Right lobe of liver (tissue), 6 donors: ENCODE measurements at regions not wholly inside any gene's neighbourhood (a gene's known extent, or its start where the extent isn't known, plus 50 kb on each side); places are given as distances from the start of the nearest gene placed in this dataset.

ENCODE experiments used
- ATAC-seq, 4 donors: fragments of 200-7000 bp; cut with Tn5 transposase; one replicate each; pipeline ENCODE4 v1.9.1; 2020; ENCODE audit warnings: mild to moderate bottlenecking in 4 of 4, moderate library complexity in 4 of 4
- DNase-seq, 3 donors: peaks; one replicate each; pipeline ENCODE4 v3.0.0-alpha.2; 2020
- H3K27ac ChIP-seq, 3 donors: fragments of 200-600 bp; one replicate each; pipeline ENCODE4 v1.8.0; 2022
- H3K27me3 ChIP-seq, 2 donors: fragments of 200-600 bp; one replicate each; pipeline ENCODE4 v1.8.0; 2022
- H3K36me3 ChIP-seq, 4 donors: fragments of 200-600 bp; sonication (generic) in 1 of 4; one replicate each; pipeline versions ENCODE4 v1.5.1 to v1.8.0; 2017 to 2022; ENCODE audit warnings: control low read depth in 1 of 4
- H3K4me1 ChIP-seq, 4 donors: fragments of 200-600 bp; sonication (generic) in 1 of 4; one replicate each; pipeline versions ENCODE4 v1.5.1 to v1.8.0; 2017 to 2022; ENCODE audit warnings: control low read depth in 1 of 4
- H3K4me3 ChIP-seq, 3 donors: fragments of 200-600 bp; one replicate each; pipeline ENCODE4 v1.8.0; 2022
- H3K9me3 ChIP-seq, 4 donors: fragments of 200-600 bp; sonication (generic) in 1 of 4; one replicate each; pipeline versions ENCODE4 v1.5.1 to v1.8.0; 2017 to 2022; ENCODE audit warnings: control low read depth in 1 of 4
- POLR2A ChIP-seq: fragments of 450-650 bp; IDR thresholded peaks from one replicate; pipeline ENCODE4 v1.6.1; 2017; ENCODE audit warnings: antibody characterized with exemption, mild to moderate bottlenecking
- WGBS: methylation state at CpG from one replicate; pipeline ENCODE4 v1.1.6; 2018; ENCODE audit warnings: low coverage, low lambda C conversion rate; ENCODE audit not compliant: insufficient coverage; ENCODE audit errors: missing lambda C conversion rate; 5-methylcytosine and 5-hydroxymethylcytosine counted together
- intact Hi-C, 2 donors: fragments of 100-400 bp; cut with DNase I; formaldehyde crosslinking; loops; one replicate each; pipeline versions ENCODE4 v1.11.2 to v1.14.1; 2022
- TF ChIP-seq, protein P1 (sequence below), 4 donors: fragments of 200-600 bp in 3 of 4; fragments of 450-650 bp in 1 of 4; IDR thresholded peaks; one replicate each; pipeline versions ENCODE4 v1.5.1 to v1.8.0; 2016 to 2022; ENCODE audit warnings: antibody characterized with exemption in 4 of 4, mild to moderate bottlenecking in 2 of 4
- donor health status: DM: no; HTN: yes; CAD: no.
- donor health status: DM: no; HTN: no; CAD: no.
- donor health status: DM: no; HTN: no; CAD: no.
- donor health status: DM: no; HTN: yes; CAD: no.
- donor health status: DM: no; HTN: yes; CAD: no.

DNA sequence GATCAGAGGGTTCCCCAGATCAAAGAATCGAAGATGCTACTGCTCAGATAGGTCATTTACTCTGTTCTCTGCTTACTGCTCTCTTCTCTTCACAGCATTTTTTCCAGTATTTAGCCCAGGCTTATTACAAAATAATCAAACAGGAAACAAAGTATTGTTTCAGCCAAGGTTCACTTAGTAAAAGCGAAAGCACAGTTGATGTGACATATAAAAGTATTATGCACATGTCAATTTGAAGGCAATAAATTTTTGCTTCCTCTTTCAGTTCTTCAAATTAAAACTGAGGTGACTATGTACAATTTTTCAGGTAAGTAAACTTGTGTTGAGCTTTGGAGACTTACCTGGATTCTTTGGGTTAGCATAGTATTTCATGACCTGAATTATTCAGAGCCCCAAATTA is 262.8 kb upstream of the CHST9 start:
- H3K27me3 ChIP-seq: no peaks in the 10 kb centered on the region
- H3K9me3 ChIP-seq: no peaks in the 10 kb centered on the region
- intact Hi-C loops: no loop called here
- no peaks in the 10 kb centered on the region for H3K36me3 ChIP-seq
- no peak for TF ChIP-seq POLR2A
- TF ChIP-seq, protein P1, sequence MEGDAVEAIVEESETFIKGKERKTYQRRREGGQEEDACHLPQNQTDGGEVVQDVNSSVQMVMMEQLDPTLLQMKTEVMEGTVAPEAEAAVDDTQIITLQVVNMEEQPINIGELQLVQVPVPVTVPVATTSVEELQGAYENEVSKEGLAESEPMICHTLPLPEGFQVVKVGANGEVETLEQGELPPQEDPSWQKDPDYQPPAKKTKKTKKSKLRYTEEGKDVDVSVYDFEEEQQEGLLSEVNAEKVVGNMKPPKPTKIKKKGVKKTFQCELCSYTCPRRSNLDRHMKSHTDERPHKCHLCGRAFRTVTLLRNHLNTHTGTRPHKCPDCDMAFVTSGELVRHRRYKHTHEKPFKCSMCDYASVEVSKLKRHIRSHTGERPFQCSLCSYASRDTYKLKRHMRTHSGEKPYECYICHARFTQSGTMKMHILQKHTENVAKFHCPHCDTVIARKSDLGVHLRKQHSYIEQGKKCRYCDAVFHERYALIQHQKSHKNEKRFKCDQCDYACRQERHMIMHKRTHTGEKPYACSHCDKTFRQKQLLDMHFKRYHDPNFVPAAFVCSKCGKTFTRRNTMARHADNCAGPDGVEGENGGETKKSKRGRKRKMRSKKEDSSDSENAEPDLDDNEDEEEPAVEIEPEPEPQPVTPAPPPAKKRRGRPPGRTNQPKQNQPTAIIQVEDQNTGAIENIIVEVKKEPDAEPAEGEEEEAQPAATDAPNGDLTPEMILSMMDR (IDR thresholded peaks at IDR 0.05): no peak
- H3K27ac ChIP-seq: no peak overlapping the region
- WGBS: 23% methylated on average over 2 of the region's 2 CpGs
- no peaks in the 10 kb centered on the region for H3K4me1 ChIP-seq
- no peak for DNase-seq
- no peak for ATAC-seq
- H3K4me3 ChIP-seq: no peak overlapping the region

DNA sequence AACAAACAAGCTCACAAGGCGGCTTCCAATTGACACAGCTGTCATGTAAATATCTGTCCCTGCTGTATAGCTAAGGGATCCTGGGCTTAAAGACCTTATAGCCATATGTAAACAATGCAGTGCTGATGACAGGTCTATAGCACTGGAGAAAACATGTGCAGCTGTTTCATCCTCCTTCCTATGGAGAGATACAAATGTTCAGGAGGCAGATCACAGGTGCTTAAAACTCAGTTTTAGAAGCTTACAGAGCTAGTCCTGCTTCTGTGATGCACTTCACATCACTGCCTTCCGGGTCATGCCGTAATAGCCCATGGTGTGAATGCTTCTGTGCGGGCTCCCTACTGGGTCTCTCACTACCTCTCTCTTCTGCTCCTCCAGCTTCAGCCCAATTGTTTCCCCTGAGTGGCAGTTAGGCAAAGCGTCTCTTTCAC is 262.4 kb upstream of the CHST9 start:
- intact Hi-C loops: no loop called here
- TF ChIP-seq, protein P1 (IDR thresholded peaks at IDR 0.05): no peak
- TF ChIP-seq POLR2A: no peak
- 21% methylated on average over 2 of the region's 5 CpGs for WGBS

DNA sequence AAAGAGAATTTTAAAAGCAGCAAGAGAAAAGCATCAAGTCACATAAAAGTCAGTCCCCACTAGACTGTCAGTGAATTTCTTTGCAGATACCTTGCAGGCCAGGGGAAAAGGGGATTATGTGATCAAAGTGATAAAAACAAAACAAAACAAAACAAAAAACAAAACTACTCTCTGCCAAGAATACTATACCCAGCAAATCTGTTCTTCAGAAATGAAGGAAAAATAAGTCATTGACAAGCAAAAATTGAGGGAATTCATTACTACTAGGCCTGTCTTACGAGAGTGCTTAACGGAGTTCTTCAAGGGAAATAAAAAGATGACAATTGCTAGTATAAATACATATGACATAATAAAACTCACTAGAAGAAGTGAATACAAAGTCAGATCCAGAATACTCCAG is 245.5 kb upstream of the CHST9 start:
- TF ChIP-seq POLR2A: no peak
- TF ChIP-seq, protein P1 (IDR thresholded peaks at IDR 0.05): no peak
- DNase-seq (no peak), ATAC-seq (no peak)
- 79% methylated on average over 2 of the region's 2 CpGs for WGBS
- Histone ChIP-seq H3K36me3 (no peaks in the 10 kb centered on the region), H3K27ac (no peak overlapping the region), H3K4me3 (no peak overlapping the region), H3K27me3 (no peaks in the 10 kb centered on the region), H3K9me3 (no peaks in the 10 kb centered on the region), H3K4me1 (no peaks in the 10 kb centered on the region)
- intact Hi-C loops: no loop called here

More for the DNA sequence above, 262.4 kb upstream of the CHST9 start:
- H3K36me3 ChIP-seq: no peaks in the 10 kb centered on the region
- no peaks in the 10 kb centered on the region for H3K4me1 ChIP-seq
- no peak overlapping the region for H3K4me3 ChIP-seq
- no peaks in the 10 kb centered on the region for H3K27me3 ChIP-seq
- H3K9me3 ChIP-seq: no peaks in the 10 kb centered on the region
- ATAC-seq (no peak), DNase-seq (no peak)
- no peak overlapping the region for H3K27ac ChIP-seq

DNA sequence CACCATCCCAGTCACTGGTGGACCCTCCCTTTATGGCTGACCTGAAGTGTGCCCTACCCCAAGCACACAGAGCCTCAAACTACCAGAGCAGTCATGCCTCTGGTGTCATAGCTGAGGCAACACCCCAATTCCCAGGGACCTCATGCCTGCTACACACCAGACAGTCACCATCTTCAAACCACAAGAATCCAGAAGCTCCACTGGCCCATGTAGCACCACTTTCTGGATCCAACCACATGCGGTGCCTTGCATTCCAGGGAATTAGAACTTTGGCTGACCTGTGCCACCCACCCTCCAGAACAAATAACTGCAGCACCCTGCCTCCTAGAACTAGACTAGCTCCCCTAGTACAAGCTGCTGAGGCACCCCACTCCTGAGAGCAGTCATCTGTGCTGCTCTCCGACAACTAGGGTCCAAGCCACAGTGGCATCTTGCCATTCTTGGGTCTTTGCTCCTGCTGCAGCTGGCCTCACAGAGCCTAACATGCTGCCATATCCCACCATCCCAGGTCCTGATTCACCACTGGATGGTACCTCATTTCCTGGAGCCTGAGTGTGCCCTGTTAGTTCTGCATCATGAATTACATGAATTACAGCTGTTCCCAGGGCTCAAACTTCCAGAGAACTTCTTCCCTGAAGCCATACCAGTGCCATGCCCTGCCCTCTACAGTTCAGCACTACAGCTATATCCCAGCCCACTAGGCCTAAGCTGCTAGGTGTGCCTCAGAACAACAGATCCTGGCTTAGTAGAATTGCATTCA is 243.8 kb upstream of the CHST9 start:
- intact Hi-C loops: loop anchor here in 1 of 2 donors (10.0 kb wide), 1 partner anchor 66 kb away; no protein-coding TSS in a partner anchor
- no peaks in the 10 kb centered on the region for H3K9me3 ChIP-seq

More for the DNA sequence above, 243.8 kb upstream of the CHST9 start:
- no peaks in the 10 kb centered on the region for H3K27me3 ChIP-seq
- H3K4me1 ChIP-seq: no peaks in the 10 kb centered on the region
- no peak for TF ChIP-seq POLR2A
- TF ChIP-seq, protein P1 (IDR thresholded peaks at IDR 0.05): no peak
- ATAC-seq: no peak
- no peaks in the 10 kb centered on the region for H3K36me3 ChIP-seq
- H3K4me3 ChIP-seq: no peak overlapping the region
- no peak for DNase-seq
- WGBS: no CpG with 5 or more reads among the region's 2 CpGs
- H3K27ac ChIP-seq: no peak overlapping the region
